Caki2 (cell line): ENCODE measurements at regions not wholly inside any gene's neighbourhood (a gene's known extent, or its start where the extent isn't known, plus 50 kb on each side); places are given as distances from the start of the nearest gene placed in this dataset.
"Not testable (repeated sequence)": the region's sequence is repeated elsewhere in the genome, so short reads cannot be mapped to it uniquely, and the experiment has no call there.

ENCODE experiments used
- DNase-seq: peaks from one replicate; pipeline ENCODE4 v3.0.0-alpha.2; 2015; ENCODE audit warnings: low read depth
- in situ Hi-C: cut with HindIII; loops from 2 replicates; pipeline ENCODE4 v1.10.0; 2016; ENCODE audit warnings: low sequenced_read_pairs, low pct_unique_long_range_greater_than_20kb, mixed read lengths

- no peak for DNase-seq
- in situ Hi-C loops = no loop called here
Measured at GRCh38 chr18:10170375-10170774, 256.6 kb downstream of the VAPA start.

GRCh38 chr18:10175333-10175732 is 261.5 kb downstream of the VAPA start:
- in situ Hi-C loops, DNase-seq: not testable (repeated sequence)

GRCh38 chr18:10179326-10179725 is 265.5 kb downstream of the VAPA start:
- in situ Hi-C loops = not testable (repeated sequence)

GRCh38 chr18:10182009-10182624 is 268.3 kb downstream of the VAPA start:
- no peak for DNase-seq
- in situ Hi-C loops = no loop called here

More at GRCh38 chr18:10179326-10179725, 265.5 kb downstream of the VAPA start:
- DNase-seq = not testable (repeated sequence)

GRCh38 chr18:10184776-10185175 is 269.7 kb upstream of the APCDD1 start:
- DNase-seq = no peak
- in situ Hi-C loops = no loop called here

- in situ Hi-C loops = no loop called here
- DNase-seq = no peak
Measured at GRCh38 chr18:10188971-10189810, 265.2 kb upstream of the APCDD1 start.

- DNase-seq = no peak
- in situ Hi-C loops = no loop called here
Measured at GRCh38 chr18:10190564-10190963, 263.9 kb upstream of the APCDD1 start.

GRCh38 chr18:10193444-10193843 is 261.0 kb upstream of the APCDD1 start:
- no peak for DNase-seq
- in situ Hi-C loops = no loop called here

GRCh38 chr18:10194592-10194991 is 259.8 kb upstream of the APCDD1 start:
- in situ Hi-C loops = no loop called here

GRCh38 chr18:10195529-10195928 is 258.9 kb upstream of the APCDD1 start:
- in situ Hi-C loops = no loop called here
- no peak for DNase-seq

More at GRCh38 chr18:10194592-10194991, 259.8 kb upstream of the APCDD1 start:
- no peak for DNase-seq

- no peak for DNase-seq
- in situ Hi-C loops = no loop called here
Measured at GRCh38 chr18:10197097-10197496, 257.3 kb upstream of the APCDD1 start.

- DNase-seq = no peak
- in situ Hi-C loops = no loop called here
Measured at GRCh38 chr18:10201226-10201625, 253.2 kb upstream of the APCDD1 start.

- no peak for DNase-seq
- in situ Hi-C loops = no loop called here
Measured at GRCh38 chr18:10201659-10202058, 252.8 kb upstream of the APCDD1 start.

- in situ Hi-C loops = no loop called here
- DNase-seq = no peak
Measured at GRCh38 chr18:10202845-10203321, 251.6 kb upstream of the APCDD1 start.

GRCh38 chr18:10205151-10205550 is 249.3 kb upstream of the APCDD1 start:
- in situ Hi-C loops = no loop called here
- no peak for DNase-seq

GRCh38 chr18:10207682-10208345 is 246.6 kb upstream of the APCDD1 start:
- no peak for DNase-seq
- in situ Hi-C loops = no loop called here

GRCh38 chr18:10209302-10209701 is 245.1 kb upstream of the APCDD1 start:
- in situ Hi-C loops = no loop called here
- DNase-seq = no peak

- DNase-seq = no peak
- in situ Hi-C loops = no loop called here
Measured at GRCh38 chr18:10210057-10210633, 244.3 kb upstream of the APCDD1 start.

GRCh38 chr18:10213526-10213925 is 240.9 kb upstream of the APCDD1 start:
- in situ Hi-C loops = no loop called here
- DNase-seq = no peak
